ENCODE measurements at regions not wholly inside any gene's neighbourhood (a gene's known extent, or its start where the extent isn't known, plus 50 kb on each side); places are given as distances from the start of the nearest gene placed in this dataset.

GRCh38 chr6:786946-787763 is 94.2 kb upstream of the EXOC2 start:
- TF ChIP-seq, protein P1, sequence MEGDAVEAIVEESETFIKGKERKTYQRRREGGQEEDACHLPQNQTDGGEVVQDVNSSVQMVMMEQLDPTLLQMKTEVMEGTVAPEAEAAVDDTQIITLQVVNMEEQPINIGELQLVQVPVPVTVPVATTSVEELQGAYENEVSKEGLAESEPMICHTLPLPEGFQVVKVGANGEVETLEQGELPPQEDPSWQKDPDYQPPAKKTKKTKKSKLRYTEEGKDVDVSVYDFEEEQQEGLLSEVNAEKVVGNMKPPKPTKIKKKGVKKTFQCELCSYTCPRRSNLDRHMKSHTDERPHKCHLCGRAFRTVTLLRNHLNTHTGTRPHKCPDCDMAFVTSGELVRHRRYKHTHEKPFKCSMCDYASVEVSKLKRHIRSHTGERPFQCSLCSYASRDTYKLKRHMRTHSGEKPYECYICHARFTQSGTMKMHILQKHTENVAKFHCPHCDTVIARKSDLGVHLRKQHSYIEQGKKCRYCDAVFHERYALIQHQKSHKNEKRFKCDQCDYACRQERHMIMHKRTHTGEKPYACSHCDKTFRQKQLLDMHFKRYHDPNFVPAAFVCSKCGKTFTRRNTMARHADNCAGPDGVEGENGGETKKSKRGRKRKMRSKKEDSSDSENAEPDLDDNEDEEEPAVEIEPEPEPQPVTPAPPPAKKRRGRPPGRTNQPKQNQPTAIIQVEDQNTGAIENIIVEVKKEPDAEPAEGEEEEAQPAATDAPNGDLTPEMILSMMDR (IDR thresholded peaks at IDR 0.05; ENCODE audit: insufficient read depth, low read length) = peak; percentile 60
- no peak for TF ChIP-seq REST (IDR thresholded peaks at IDR 0.05; ENCODE audit: insufficient replicate concordance, low read depth)
- Histone ChIP-seq H3K4me3 (replicated peaks; ENCODE audit: insufficient read depth, low read length) (no peak overlapping the region), H3K27ac (replicated peaks) (no peak overlapping the region), H3K27me3 (ENCODE audit: insufficient read depth, poor library complexity, severe bottlenecking) (no peaks in the 10 kb centered on the region)
- DNase-seq (ENCODE audit: low read depth in 1 of 2, low spot score in 1 of 2) = peak in 1 of 2 experiments; percentile 10

GRCh38 chr6:783966-784735 is 91.2 kb upstream of the EXOC2 start:
- no peak overlapping the region for H3K4me3 ChIP-seq (replicated peaks; ENCODE audit: insufficient read depth, low read length)
- DNase-seq (ENCODE audit: low read depth in 1 of 2, low spot score in 1 of 2) = no peak
- TF ChIP-seq POLR2AphosphoS5 (IDR thresholded peaks at IDR 0.05; ENCODE audit: low read depth) (no peak), SPI1 (IDR thresholded peaks at IDR 0.05; ENCODE audit: borderline replicate concordance, low read depth) (no peak), REST (IDR thresholded peaks at IDR 0.05; ENCODE audit: insufficient replicate concordance, low read depth) (no peak), GABPA (IDR thresholded peaks at IDR 0.05; ENCODE audit: low read depth) (no peak)
- TF ChIP-seq, protein P1 (IDR thresholded peaks at IDR 0.05; ENCODE audit: insufficient read depth, low read length) = no peak
- no peak overlapping the region for H3K27ac ChIP-seq (replicated peaks)
- peaks cover 3% of the 10 kb centered on the region for H3K27me3 ChIP-seq (ENCODE audit: insufficient read depth, poor library complexity, severe bottlenecking)

GRCh38 chr6:782141-782540 is 89.2 kb upstream of the EXOC2 start:
- Histone ChIP-seq H3K27ac (replicated peaks) (no peak overlapping the region), H3K4me3 (replicated peaks; ENCODE audit: insufficient read depth, low read length) (no peak overlapping the region), H3K27me3 (ENCODE audit: insufficient read depth, poor library complexity, severe bottlenecking) (peaks cover 3% of the 10 kb centered on the region)
- TF ChIP-seq GABPA (IDR thresholded peaks at IDR 0.05; ENCODE audit: low read depth) (no peak), SPI1 (IDR thresholded peaks at IDR 0.05; ENCODE audit: borderline replicate concordance, low read depth) (no peak), POLR2AphosphoS5 (IDR thresholded peaks at IDR 0.05; ENCODE audit: low read depth) (no peak), REST (IDR thresholded peaks at IDR 0.05; ENCODE audit: insufficient replicate concordance, low read depth) (no peak)
- TF ChIP-seq, protein P1 (IDR thresholded peaks at IDR 0.05; ENCODE audit: insufficient read depth, low read length) = no peak
- no peak for DNase-seq (ENCODE audit: low read depth in 1 of 2, low spot score in 1 of 2)

Data from HL-60 (cell line).